HG02759 (cell line): ENCODE measurements at regions not wholly inside any gene's neighbourhood (a gene's known extent, or its start where the extent isn't known, plus 50 kb on each side); places are given as distances from the start of the nearest gene placed in this dataset.
A peak's percentile ranks its signal among the peaks of the same experiment; 100 is the strongest.
"Not testable (repeated sequence)": the region's sequence is repeated elsewhere in the genome, so short reads cannot be mapped to it uniquely, and the experiment has no call there.

Experiments
- ATAC-seq: cut with Tn5 transposase; IDR thresholded peaks from one replicate; pipeline ENCODE4 v1.9.1; 2021; ENCODE audit warnings: mild to moderate bottlenecking, moderate library complexity; ENCODE audit not compliant: unreplicated experiment

DNA sequence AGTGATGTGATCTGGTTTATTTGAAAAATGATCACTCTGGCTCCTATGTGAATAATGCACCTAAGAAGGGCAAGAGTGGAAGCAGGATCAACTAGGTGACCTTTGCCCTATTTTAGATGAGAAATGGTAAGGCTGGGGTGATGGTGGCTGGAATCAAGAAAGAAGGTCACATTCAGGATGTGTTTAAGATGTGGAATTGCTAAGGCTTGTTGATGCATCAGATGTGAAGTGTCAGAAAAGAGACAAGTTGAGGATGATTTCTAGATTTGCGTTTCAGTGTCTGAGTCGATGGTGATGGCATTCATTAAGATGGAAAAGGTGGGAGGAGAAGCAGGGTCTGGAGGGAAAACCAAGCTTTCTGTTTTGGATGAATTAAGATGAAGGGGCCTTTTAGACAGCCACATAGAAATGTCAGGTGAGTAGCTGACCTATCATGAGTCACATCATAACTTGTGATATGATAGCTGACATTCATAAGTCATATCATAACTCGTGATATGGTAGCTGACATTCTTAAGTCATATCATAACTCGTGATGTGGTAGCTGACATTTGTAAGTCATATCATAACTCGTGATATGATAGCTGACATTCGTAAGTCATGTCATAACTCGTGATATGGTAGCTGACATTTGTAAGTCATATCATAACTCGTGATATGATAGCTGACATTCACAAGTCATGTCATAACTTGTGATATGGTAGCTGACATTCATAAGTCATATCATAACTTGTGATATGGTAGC, 101.2 kb upstream of the SEC11C start:
- no peak for ATAC-seq

DNA sequence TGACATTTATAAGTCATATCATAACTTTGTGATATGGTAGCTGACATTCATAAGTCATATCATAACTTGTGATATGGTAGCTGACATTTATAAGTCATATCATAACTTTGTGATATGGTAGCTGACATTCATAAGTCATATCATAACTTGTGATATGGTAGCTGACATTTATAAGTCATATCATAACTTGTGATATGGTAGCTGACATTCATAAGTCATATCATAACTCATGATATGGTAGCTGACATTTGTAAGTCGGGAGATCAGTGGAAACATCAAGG, 100.7 kb upstream of the SEC11C start:
- ATAC-seq = not testable (repeated sequence)

DNA sequence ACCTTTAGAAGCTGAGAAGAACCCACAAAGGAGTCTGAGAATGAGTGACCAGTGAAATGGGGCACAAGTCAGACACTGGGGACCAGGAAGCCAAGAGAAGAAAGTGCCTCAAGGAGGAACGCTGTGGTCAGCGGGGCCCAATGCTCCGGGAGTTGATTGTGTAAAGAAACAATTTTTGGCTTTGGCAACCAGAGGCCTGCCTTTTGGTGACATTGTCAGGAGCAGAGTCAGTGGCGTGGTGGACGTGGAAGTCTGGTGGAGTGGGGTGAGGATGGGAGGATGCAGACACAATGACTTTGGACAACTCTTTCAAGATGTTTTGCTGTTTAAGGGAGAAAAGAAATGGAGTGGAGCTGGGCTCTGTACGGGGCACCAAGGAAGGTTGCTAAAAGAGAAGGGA, 100.2 kb upstream of the SEC11C start:
- ATAC-seq = no peak

DNA sequence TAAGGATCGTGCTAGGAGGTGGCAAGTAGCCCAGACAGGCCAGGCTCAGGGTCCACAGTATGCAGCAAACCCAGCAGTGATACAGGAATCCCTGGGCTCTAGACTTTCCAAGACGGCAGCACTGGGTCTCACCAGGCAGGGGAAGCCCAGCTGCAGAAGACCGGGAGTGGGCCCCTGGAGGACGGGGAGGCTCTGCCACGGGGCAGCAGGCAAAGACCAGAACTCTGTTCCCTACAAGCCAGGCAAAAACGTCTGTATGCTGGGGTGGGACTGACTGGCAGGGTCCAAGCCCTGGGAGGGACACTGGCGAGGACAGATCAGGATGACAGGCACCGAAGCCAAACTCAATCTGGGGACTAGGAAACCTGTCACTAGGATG, 98.9 kb upstream of the SEC11C start:
- no peak for ATAC-seq

DNA sequence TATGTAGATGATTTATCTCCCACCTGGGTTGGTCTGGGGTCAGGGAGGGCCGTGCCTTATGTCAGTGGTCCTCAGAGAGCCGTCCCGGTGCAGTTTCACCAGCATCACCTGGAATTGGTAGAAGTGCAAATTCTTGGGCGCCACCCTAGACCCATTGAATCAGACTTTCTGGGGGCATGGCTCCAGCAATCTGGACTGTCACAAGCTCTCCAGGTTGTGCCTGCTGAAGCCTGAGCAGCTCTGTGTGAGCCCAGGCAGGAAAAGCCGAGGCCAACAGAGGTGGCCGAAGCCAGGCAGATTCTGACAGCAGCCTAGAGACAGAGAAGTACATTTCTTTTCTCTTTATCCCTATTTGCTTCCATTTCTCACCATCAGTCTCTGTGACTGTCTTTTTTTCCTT, 98.4 kb upstream of the SEC11C start:
- ATAC-seq = no peak

DNA sequence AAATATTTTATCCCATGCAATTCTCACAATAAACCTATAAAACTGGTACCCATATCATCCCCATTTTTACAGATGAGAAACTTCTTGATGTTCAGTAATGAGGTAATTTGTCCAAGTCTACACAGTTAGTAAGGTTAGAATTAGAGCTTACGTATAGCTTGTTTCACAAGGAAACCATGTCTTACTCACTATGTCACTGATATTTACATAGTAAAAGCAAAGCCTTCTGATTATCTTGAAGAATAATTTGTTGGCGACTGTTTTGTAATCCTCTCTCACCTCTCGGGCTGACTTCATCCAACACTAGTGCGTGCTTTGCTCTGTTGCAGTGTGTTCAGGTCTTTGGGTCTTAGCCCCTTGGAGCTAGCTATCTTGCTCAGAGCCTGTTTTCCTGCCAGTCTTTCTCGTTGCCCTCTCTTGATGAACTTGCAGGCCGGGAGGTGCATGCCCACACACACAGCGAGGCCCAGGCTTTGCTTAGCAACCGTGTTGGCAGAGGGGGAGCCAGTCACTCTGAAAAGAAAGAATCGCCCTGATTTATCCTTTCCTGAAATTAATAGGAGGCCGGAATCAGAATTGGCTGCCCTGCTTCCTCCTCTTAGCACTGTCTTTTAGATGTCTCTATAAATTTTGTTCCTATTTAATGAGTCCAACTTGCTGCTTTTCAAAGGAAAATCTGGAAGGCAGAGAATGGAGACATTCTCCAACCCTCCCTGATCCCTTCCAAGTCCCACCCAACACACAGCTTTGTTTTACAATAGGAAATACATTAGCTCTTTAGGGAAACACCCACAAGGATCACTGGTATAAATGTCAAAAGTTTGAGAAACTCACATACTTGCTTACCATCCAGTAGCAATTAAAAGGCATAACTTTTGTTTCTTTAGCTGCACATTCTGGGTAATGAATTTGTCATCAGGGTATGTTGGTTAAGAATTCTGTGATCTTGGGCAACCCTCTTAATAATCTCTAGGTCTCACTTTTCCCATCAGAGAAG, 97.6 kb upstream of the SEC11C start:
- ATAC-seq = no peak

DNA sequence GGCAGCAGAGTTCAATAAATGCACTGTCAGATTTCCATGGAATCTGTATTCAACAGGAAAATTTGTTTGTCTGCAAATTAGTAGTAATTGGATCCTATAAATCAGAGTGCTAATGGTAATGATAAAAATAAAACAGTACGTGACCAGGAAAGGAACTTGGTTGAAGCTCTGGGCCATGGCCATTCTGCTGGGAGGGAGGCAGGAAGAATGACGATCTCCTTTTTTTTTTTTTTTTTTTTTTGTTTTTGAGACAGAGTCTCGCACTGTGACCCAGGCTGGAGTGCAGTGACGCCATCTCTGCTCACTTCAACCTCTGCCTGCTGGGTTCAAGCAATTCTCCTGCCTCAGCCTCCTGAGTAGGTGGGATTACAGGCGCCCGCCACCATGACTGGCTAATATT, 94.8 kb upstream of the SEC11C start:
- ATAC-seq = no peak

DNA sequence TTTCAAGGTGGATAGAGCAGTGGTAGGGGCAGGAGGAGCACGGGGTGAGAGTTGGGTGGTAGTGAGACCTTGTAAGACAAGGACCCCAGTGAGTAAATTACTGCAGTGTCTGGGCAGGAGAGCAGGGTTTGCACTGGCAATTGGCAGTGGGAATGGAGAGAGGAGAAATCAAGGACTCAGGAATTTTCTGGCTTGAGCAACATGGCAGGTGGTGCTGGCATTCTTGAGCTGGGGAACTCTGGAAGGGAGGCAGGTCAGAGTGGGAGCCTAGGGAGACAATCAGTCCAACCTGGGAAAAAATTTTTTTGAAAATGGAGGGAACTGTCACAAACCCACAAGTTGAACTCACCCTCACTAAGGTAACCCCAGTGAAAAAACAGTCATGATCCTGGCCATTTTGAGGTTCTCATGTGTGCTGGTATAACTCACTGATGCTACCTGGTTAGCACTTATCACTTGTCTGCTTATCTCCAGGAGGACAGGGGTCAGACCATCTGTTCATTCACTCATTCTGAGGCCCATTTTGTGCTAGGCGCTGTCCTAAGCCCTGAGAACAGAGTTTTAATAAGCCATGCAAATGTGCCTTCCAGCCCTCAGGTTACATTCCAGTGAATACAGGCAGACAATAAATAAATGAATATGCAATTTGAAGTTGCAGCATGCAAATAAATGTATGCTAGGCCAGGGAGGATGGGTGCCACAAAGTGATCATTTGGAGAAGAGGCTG, 92.2 kb upstream of the SEC11C start:
- ATAC-seq = no peak

DNA sequence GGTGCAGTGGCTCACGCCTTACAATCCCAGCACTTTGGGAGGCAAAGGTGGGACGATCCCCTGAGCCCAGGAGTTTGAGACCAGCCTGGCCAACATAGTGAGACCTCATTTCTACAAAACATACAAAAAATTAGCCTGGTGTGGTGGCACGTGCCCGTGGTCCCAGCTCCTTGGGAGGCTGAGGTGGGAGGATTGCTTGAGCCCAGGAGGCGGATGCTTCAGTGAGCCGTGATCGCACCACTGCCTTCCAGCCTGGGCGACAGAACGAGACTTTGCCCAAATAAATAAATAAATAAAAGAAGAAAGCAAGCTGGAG, 91.7 kb upstream of the SEC11C start:
- ATAC-seq = no peak

DNA sequence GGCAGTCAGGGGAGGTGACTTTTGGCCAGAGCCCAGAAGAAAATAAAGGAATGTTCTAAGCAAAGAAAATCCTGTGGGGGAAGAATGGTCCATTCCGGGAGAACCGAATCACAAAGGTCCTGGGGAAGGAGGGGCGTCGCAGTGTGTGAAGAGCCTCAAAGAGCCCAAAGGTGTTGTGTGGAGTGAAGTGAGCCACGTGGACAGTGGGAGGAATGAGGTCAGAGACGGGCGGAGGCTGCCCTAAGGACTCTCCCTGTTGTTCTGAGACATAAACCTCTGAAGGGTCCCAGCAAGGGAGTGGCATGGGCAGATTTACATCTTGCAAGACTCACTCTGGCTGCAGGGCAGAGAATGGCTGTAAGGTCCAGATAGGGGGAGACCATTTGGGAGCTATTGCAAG, 91.3 kb upstream of the SEC11C start:
- ATAC-seq = no peak

DNA sequence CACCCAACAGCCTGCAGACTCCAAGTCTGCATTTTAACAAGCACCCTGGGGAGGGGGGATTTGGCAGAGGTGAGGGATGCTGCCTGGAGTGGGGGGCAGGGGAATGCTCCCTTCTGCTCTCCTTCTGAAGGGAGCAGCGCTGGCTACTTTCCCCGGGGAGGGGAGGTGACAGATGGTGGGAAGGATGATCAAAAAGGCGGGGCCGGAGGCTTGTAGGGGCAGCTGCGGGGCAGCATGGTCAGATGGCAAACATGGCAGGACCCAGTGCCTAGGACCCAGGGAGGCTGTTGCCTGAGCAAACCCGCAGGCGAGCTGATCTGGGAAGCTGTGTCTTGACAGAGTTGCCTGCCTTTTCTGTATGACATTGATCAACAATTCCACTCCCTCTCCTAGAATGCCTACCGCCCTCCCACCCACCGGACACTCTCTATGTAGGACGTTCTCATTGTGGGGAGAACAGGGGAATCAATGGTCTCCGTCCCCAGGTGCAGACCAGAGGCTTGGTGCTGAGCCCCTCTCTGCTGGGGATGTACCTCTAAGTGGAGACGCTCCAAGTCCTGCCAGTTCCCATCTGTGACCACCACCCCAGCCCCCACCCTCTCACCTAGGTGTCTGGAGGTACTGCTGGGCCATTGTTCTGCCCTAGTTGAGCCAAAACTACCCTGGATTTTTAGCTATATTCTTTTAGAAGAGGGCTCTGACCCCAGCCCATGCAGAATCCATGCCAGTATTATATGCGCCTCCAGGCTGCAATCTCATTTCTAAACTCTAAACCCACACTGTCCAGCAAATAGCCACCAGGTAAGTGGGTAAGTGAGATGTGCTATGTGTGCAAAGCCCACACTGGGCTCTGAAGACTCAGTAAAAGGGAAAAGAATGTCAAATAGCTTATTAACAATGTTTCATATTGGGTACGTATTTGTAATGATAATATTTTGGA, 89.7 kb upstream of the SEC11C start:
- ATAC-seq = no peak

DNA sequence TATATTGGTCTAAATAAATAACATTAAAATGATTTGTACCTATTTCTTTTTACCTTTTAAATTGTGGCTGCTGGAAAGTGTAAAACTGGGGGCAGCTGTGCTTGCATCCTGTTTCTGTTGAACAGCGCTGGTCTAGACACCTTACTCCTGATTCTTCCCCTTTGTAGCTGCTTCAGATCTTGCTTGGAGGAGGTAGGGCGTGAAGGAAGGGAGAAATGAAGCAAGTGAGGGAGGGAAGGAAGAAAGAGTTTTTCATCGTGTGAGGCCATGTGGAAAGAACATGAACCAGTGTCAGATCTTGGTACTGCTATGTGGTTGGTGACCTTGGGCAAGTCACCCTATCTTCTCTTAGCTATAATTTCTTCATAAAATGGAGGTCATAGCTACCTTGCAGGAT, 89.0 kb upstream of the SEC11C start:
- ATAC-seq = no peak

DNA sequence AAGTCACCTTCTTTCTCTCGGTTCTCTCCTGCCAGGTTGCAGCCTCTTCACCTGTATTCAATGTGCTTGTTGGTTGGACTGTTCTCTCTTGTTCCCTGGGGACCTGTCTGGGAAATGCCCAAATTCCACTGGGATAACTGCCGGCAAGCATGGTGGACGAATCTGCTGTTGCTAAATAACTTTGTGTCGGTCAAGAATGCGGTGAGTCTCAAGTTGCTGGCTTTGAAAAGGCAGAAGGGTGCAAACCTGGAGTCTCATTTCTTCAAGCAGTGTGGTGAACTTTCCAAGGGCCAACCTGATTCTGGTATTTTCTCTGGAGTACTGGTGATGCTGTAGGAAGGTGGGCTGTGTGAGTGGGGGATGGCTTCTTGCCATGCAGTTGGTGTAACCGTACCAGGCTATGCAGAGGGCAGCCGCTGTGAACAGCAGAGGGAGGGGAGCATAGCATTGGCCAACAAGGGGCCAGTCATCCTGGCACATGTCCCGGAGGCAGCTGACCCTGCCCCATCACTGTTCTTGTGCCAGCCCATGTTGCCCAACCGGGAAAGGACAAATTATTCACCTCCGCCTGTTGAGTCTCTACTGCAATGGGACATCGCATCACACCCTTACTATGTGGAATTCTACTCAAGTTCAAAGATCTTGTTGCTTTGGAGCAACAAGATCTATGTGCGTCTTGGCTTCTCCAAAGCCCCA, 88.1 kb upstream of the SEC11C start:
- no peak for ATAC-seq

DNA sequence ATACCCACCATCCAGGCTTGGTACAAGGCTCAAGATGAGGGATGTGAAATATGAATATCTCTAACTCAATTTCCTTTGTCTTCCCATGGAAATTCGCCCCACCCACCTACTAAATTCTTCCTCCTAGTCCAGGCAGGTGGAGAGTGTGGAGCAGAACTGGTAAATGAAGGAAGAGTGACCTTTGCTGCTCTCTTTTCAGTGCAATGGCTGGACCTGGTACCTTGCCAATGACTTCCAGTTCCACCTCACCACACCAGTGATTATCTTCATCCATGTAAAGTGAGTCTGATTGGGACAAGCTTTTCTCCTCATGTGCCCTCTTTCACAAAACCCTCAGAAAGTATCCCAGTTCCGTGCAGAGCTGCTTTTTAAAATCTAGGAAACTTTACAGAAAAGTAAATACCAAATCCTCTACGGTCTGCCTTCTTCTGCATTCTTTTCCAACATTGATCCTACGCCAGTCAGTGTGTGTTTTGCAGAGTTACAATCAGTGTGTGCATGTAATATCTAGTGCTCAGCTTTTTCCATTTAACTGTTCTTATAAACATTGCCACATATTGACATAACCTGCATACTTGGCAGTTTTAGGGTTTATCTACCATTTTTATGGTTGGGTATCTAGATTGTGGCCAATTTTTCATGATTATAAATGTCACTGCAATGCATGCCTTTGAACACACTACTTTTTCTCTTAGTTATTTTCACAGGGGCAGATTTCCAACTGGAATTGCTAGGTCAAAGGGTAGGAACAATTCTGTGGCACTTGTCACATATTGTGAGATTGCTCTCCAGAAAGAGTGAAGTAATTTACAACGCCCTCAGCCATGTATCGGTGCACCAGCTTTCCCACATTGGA, 86.5 kb upstream of the SEC11C start:
- ATAC-seq = no peak

DNA sequence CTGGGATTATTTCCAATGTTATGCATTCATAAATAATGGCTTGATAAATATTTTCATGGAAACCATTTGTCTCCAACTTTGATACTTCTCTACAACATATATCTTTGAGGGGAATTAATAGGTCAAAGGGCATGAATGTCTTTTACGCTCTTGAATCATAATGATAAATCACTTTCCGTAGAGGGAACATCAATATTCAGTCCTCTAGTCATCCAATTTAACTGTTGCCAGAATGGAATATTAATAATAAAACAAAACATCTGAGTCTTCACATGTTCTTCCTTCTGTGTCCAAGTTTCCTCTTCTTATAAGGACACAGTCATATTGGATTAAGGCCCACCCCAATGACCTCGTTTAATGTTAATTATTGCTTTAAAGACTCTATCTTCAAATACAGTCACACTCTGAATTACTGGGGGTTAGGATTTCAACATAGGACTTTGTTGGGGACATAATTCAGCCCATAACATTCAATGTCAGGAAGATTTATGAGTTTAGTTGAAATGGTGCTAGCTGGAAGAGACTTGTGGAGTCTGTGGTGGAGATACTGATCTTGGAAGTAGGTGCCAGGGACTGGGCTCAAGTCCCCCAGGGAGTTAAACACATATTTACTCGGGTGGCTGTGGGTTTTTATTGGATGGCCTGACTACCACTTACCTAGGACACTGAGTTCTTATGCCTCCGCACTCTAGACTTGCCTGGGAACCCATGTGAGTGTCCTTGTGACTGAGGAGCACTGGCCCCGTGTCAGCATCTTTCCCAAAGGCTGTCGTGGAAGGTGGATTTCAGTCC, 85.0 kb upstream of the SEC11C start:
- no peak for ATAC-seq

DNA sequence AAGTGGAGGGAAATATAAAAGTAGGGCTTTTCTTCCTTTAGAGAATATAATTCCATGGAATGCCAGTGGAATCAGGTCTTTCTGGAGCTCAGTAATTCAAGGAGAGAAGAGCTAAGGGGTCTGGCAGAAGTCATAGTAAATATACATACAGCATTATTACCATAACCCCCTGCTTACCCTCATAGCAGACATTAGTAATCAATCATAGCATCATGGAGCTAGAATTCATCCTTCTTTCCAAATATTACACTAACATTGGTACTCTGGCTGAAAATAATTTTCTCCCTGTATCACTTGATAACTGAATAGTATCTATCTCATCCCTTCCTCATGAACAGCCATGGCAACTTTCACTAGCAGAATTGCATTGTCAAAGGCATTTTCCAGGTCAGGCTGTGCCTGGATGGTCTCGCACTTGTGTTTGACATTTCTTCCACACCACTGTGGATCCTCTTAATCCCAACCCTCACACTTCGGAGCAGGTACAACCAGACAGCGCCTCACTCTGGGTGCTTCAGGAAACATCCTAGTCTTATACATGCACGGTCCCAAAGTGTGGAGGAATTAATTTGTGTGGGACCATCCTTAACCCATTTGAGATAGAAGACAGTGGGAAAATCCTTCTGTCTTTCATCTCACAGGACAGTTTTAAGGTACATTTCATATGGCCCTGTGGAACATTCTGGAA, 84.2 kb upstream of the SEC11C start:
- no peak for ATAC-seq

DNA sequence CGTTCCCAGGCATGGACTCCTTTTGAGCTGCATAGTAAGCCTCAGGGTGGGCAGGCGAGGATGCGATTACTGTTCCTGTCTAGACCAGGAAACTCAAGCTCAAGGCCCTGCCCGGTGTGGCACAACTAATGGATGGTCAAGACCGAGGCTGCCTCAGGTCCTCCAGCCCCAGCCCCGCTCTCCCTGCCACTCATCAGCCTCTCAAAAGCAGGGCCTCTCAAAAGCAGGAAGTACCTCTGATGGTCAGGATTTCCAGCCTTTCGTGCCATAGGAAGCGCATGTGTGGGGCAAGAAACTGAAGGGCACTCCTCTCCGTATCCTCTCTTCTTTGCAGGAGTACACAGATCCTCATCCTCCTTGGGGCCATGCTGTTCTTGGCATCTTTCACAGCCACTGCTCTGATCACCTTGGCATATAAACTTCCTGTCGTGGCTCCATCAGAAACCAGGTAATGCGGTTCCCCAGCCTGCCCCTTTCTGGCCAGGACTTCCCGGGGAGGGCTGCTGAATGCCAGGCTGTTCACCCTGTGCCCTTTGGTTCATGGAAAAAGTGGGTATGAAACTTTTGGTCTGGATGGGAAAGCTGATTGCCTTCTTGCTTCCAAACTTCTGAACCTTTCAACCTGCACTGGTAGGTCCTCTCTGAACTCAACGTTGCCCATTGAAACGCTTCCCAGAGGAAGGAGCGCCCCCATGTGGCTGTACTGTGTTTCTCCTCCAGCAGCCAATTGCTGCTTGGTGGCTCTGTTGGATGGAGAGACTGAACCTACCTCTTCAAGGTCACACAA, 82.8 kb upstream of the SEC11C start:
- peak; percentile 75 for ATAC-seq
